Lung (tissue), 11 donors: ENCODE measurements at regions not wholly inside any gene's neighbourhood (a gene's known extent, or its start where the extent isn't known, plus 50 kb on each side); places are given as distances from the start of the nearest gene placed in this dataset.

Experiments
- ATAC-seq: fragments of 200-7000 bp; cut with Tn5 transposase; one replicate; pipeline ENCODE4 v1.9.1; 2020; ENCODE audit warnings: moderate number of reproducible peaks; ENCODE audit not compliant: insufficient read depth, low FRiP score
- DNase-seq, 3 donors: peaks; one replicate each; pipeline ENCODE4 v3.0.0-alpha.2; 2013 to 2017
- H3K27ac ChIP-seq, 2 donors: one replicate each; pipeline ENCODE4 v1.5.1; 2013; ENCODE audit warnings: mild to moderate bottlenecking in 2 of 2, moderate library complexity in 2 of 2, control low read depth in 1 of 2, inconsistent platforms in 1 of 2, low read depth in 1 of 2, low read length in 1 of 2
- H3K27me3 ChIP-seq, 3 donors: one replicate each; pipeline ENCODE4 v1.5.1; 2013; ENCODE audit warnings: low read length in 2 of 3; ENCODE audit not compliant: control insufficient read depth in 3 of 3, insufficient read depth in 3 of 3
- H3K36me3 ChIP-seq, 4 donors: one replicate each; pipeline ENCODE4 v1.5.1; 2013; ENCODE audit warnings: low read length in 4 of 4, mild to moderate bottlenecking in 1 of 4, moderate library complexity in 1 of 4; ENCODE audit not compliant: control insufficient read depth in 4 of 4, insufficient read depth in 4 of 4
- H3K4me1 ChIP-seq, 5 donors: one replicate each; pipeline ENCODE4 v1.5.1; 2013; ENCODE audit warnings: low read length in 5 of 5, mild to moderate bottlenecking in 2 of 5, moderate library complexity in 1 of 5; ENCODE audit not compliant: control insufficient read depth in 5 of 5, insufficient read depth in 5 of 5
- H3K4me3 ChIP-seq: one replicate; pipeline ENCODE4 v1.5.1; 2013; ENCODE audit warnings: mild to moderate bottlenecking, control low read depth, moderate library complexity
- H3K9ac ChIP-seq, 2 donors: one replicate each; pipeline ENCODE4 v1.5.1; 2013; ENCODE audit warnings: low read length in 2 of 2, control low read depth in 1 of 2; ENCODE audit not compliant: insufficient read depth in 1 of 2
- H3K9me3 ChIP-seq, 4 donors: one replicate each; pipeline ENCODE4 v1.5.1; 2013; ENCODE audit warnings: low read length in 3 of 4, mild to moderate bottlenecking in 1 of 4, moderate library complexity in 1 of 4; ENCODE audit not compliant: control insufficient read depth in 4 of 4, insufficient read depth in 3 of 4
- CTCF ChIP-seq: IDR thresholded peaks from 2 replicates; pipeline ENCODE4 v1.5.1; 2012; ENCODE audit warnings: mild to moderate bottlenecking; ENCODE audit errors: control extremely low read depth, extremely low read depth
- WGBS, 2 donors: extraction: QIAGEN DNeasy Blood & Tissue Kit; methylation state at CpG; one replicate each; pipeline ENCODE4 v1.1.7; 2013; 5-methylcytosine and 5-hydroxymethylcytosine counted together
- donor health status: control.
- donor health status: control.
- donor health status: Bipolar disorder and iron deficiency.
- donor health status: healthy.
- donor health status: DM: yes; HTN: yes; CAD: no.

- Histone ChIP-seq H3K9me3 (no peaks in the 10 kb centered on the region), H3K9ac (no peak overlapping the region), H3K4me3 (no peak overlapping the region), H3K36me3 (no peaks in the 10 kb centered on the region), H3K27me3 (no peaks in the 10 kb centered on the region), H3K27ac (no peak overlapping the region), H3K4me1 (no peaks in the 10 kb centered on the region)
- WGBS, 2 donors = 70 to 74% methylated on average over 4 of the region's 4 CpGs
- no peak for ATAC-seq
- no peak for DNase-seq
- TF ChIP-seq CTCF = no peak
Observed at GRCh38 chr2:125070726-125071505, 1045.8 kb downstream of the CNTNAP5 start.

- no peaks in the 10 kb centered on the region for H3K27me3 ChIP-seq
- no peak overlapping the region for H3K4me3 ChIP-seq
- WGBS, 2 donors = 94 to 97% methylated on average over 3 of the region's 3 CpGs
- DNase-seq = no peak
- no peak overlapping the region for H3K27ac ChIP-seq
- no peak overlapping the region for H3K9ac ChIP-seq
- ATAC-seq = no peak
- H3K4me1 ChIP-seq = no peaks in the 10 kb centered on the region
- H3K9me3 ChIP-seq = no peaks in the 10 kb centered on the region
- no peak for TF ChIP-seq CTCF
- H3K36me3 ChIP-seq = no peaks in the 10 kb centered on the region
Observed at GRCh38 chr2:125073440-125073839, 1048.4 kb downstream of the CNTNAP5 start.

GRCh38 chr2:125085904-125086303, 1060.8 kb downstream of the CNTNAP5 start:
- Histone ChIP-seq H3K4me1 (no peaks in the 10 kb centered on the region), H3K9me3 (peaks cover 0 to 4% (median under 1%) of the 10 kb centered on the region in 4 donors), H3K36me3 (no peaks in the 10 kb centered on the region), H3K27me3 (no peaks in the 10 kb centered on the region), H3K9ac (no peak overlapping the region), H3K4me3 (no peak overlapping the region), H3K27ac (no peak overlapping the region)
- no peak for TF ChIP-seq CTCF
- ATAC-seq = no peak
- DNase-seq = no peak
- WGBS, 2 donors = 75% methylated on average over 1 of the region's 1 CpG
